Testis (tissue), 2 donors: ENCODE measurements at regions not wholly inside any gene's neighbourhood (a gene's known extent, or its start where the extent isn't known, plus 50 kb on each side); places are given as distances from the start of the nearest gene placed in this dataset.

Experiments
- POLR2A ChIP-seq: fragments of 450-650 bp; IDR thresholded peaks from one replicate; pipeline ENCODE4 v1.6.1; 2017; ENCODE audit warnings: antibody characterized with exemption, mild to moderate bottlenecking, moderate library complexity
- TF ChIP-seq, protein P1 (sequence below), 3 experiments: fragments of 450-650 bp in 2 of 3; fragments of 200-600 bp in 1 of 3; sonication (generic) in 1 of 3; IDR thresholded peaks; one replicate each; pipeline ENCODE4 v1.5.1; 2016 to 2019; ENCODE audit warnings: antibody characterized with exemption in 3 of 3, mild to moderate bottlenecking in 2 of 3, moderate library complexity in 1 of 3

DNA sequence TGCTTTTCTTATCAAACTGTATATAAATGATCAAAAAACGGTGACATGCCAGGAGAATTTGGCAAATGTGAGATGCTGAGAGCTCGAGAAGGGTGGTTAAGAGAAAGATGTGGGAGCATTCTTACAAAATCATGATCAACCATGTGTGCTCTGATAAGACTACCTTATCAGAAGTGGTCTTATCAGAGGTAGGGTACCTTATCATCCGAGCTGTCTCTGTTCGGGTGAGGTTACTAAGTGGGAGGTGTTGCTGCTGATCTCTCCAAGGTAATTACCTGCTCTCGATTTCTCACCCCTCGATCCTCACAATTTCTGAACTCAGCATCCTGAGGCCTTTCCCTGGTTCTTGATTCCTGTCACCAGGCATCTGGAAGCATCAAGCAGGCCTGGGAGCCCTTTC, 813.0 kb upstream of the ID2 start:
- TF ChIP-seq, protein P1, sequence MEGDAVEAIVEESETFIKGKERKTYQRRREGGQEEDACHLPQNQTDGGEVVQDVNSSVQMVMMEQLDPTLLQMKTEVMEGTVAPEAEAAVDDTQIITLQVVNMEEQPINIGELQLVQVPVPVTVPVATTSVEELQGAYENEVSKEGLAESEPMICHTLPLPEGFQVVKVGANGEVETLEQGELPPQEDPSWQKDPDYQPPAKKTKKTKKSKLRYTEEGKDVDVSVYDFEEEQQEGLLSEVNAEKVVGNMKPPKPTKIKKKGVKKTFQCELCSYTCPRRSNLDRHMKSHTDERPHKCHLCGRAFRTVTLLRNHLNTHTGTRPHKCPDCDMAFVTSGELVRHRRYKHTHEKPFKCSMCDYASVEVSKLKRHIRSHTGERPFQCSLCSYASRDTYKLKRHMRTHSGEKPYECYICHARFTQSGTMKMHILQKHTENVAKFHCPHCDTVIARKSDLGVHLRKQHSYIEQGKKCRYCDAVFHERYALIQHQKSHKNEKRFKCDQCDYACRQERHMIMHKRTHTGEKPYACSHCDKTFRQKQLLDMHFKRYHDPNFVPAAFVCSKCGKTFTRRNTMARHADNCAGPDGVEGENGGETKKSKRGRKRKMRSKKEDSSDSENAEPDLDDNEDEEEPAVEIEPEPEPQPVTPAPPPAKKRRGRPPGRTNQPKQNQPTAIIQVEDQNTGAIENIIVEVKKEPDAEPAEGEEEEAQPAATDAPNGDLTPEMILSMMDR (IDR thresholded peaks at IDR 0.05) = no peak
- no peak for TF ChIP-seq POLR2A
